ENCODE measurements at regions not wholly inside any gene's neighbourhood (a gene's known extent, or its start where the extent isn't known, plus 50 kb on each side); places are given as distances from the start of the nearest gene placed in this dataset.

- peaks cover 0 to 5% (median 2%) of the 10 kb centered on the region in 3 donors for H3K4me1 ChIP-seq (ENCODE audit: control insufficient read depth in 3 of 3, insufficient read depth in 3 of 3, low read length in 3 of 3)
- no peaks in the 10 kb centered on the region for H3K36me3 ChIP-seq (ENCODE audit: control insufficient read depth in 3 of 3, insufficient read depth in 3 of 3, low read length in 3 of 3)
- H3K9me3 ChIP-seq (ENCODE audit: control insufficient read depth in 3 of 3, low read length in 3 of 3): no peaks in the 10 kb centered on the region
- no peaks in the 10 kb centered on the region for H3K27me3 ChIP-seq (ENCODE audit: control insufficient read depth in 3 of 3, insufficient read depth in 3 of 3, low read length in 3 of 3)
- H3K9ac ChIP-seq (ENCODE audit: low read depth in 1 of 3, low read length in 3 of 3): no peak overlapping the region
- H3K4me3 ChIP-seq (ENCODE audit: low read length in 3 of 3): no peak overlapping the region
- H3K27ac ChIP-seq (ENCODE audit: low read depth, low read length): no peak overlapping the region
Observed at GRCh38 chr5:155983954-155984353, 343.0 kb upstream of the SGCD start.

GRCh38 chr5:155987265-155987810 lies 339.6 kb upstream of the SGCD start:
- no peaks in the 10 kb centered on the region for H3K9me3 ChIP-seq (ENCODE audit: control insufficient read depth in 3 of 3, low read length in 3 of 3)
- H3K36me3 ChIP-seq (ENCODE audit: control insufficient read depth in 3 of 3, insufficient read depth in 3 of 3, low read length in 3 of 3): no peaks in the 10 kb centered on the region
- H3K27ac ChIP-seq (ENCODE audit: low read depth, low read length): no peak overlapping the region
- H3K27me3 ChIP-seq (ENCODE audit: control insufficient read depth in 3 of 3, insufficient read depth in 3 of 3, low read length in 3 of 3): no peaks in the 10 kb centered on the region
- H3K4me3 ChIP-seq (ENCODE audit: low read length in 3 of 3): no peak overlapping the region
- peaks cover 0 to 2% (median 0%) of the 10 kb centered on the region in 3 donors for H3K4me1 ChIP-seq (ENCODE audit: control insufficient read depth in 3 of 3, insufficient read depth in 3 of 3, low read length in 3 of 3)
- H3K9ac ChIP-seq (ENCODE audit: low read depth in 1 of 3, low read length in 3 of 3): no peak overlapping the region

GRCh38 chr5:155989879-155990278 lies 337.1 kb upstream of the SGCD start:
- no peak overlapping the region for H3K4me3 ChIP-seq (ENCODE audit: low read length in 3 of 3)
- H3K4me1 ChIP-seq (ENCODE audit: control insufficient read depth in 3 of 3, insufficient read depth in 3 of 3, low read length in 3 of 3): no peaks in the 10 kb centered on the region

GRCh38 chr5:155996123-155996522 lies 330.8 kb upstream of the SGCD start:
- no peaks in the 10 kb centered on the region for H3K9me3 ChIP-seq (ENCODE audit: control insufficient read depth in 3 of 3, low read length in 3 of 3)
- H3K9ac ChIP-seq (ENCODE audit: low read depth in 1 of 3, low read length in 3 of 3): no peak overlapping the region
- H3K4me1 ChIP-seq (ENCODE audit: control insufficient read depth in 3 of 3, insufficient read depth in 3 of 3, low read length in 3 of 3): no peaks in the 10 kb centered on the region
- H3K27me3 ChIP-seq (ENCODE audit: control insufficient read depth in 3 of 3, insufficient read depth in 3 of 3, low read length in 3 of 3): no peaks in the 10 kb centered on the region
- H3K36me3 ChIP-seq (ENCODE audit: control insufficient read depth in 3 of 3, insufficient read depth in 3 of 3, low read length in 3 of 3): no peaks in the 10 kb centered on the region
- H3K27ac ChIP-seq (ENCODE audit: low read depth, low read length): no peak overlapping the region
- H3K4me3 ChIP-seq (ENCODE audit: low read length in 3 of 3): no peak overlapping the region

More at GRCh38 chr5:155989879-155990278, 337.1 kb upstream of the SGCD start:
- no peak overlapping the region for H3K9ac ChIP-seq (ENCODE audit: low read depth in 1 of 3, low read length in 3 of 3)
- H3K27ac ChIP-seq (ENCODE audit: low read depth, low read length): no peak overlapping the region
- no peaks in the 10 kb centered on the region for H3K27me3 ChIP-seq (ENCODE audit: control insufficient read depth in 3 of 3, insufficient read depth in 3 of 3, low read length in 3 of 3)
- no peaks in the 10 kb centered on the region for H3K9me3 ChIP-seq (ENCODE audit: control insufficient read depth in 3 of 3, low read length in 3 of 3)
- no peaks in the 10 kb centered on the region for H3K36me3 ChIP-seq (ENCODE audit: control insufficient read depth in 3 of 3, insufficient read depth in 3 of 3, low read length in 3 of 3)

GRCh38 chr5:155998257-155998656 lies 328.7 kb upstream of the SGCD start:
- Histone ChIP-seq H3K4me3 (ENCODE audit: low read length in 3 of 3) (no peak overlapping the region), H3K27ac (ENCODE audit: low read depth, low read length) (no peak overlapping the region), H3K9ac (ENCODE audit: low read depth in 1 of 3, low read length in 3 of 3) (no peak overlapping the region), H3K9me3 (ENCODE audit: control insufficient read depth in 3 of 3, low read length in 3 of 3) (no peaks in the 10 kb centered on the region), H3K4me1 (ENCODE audit: control insufficient read depth in 3 of 3, insufficient read depth in 3 of 3, low read length in 3 of 3) (no peaks in the 10 kb centered on the region), H3K36me3 (ENCODE audit: control insufficient read depth in 3 of 3, insufficient read depth in 3 of 3, low read length in 3 of 3) (no peaks in the 10 kb centered on the region), H3K27me3 (ENCODE audit: control insufficient read depth in 3 of 3, insufficient read depth in 3 of 3, low read length in 3 of 3) (no peaks in the 10 kb centered on the region)

GRCh38 chr5:156000115-156000514 lies 326.8 kb upstream of the SGCD start:
- Histone ChIP-seq H3K36me3 (ENCODE audit: control insufficient read depth in 3 of 3, insufficient read depth in 3 of 3, low read length in 3 of 3) (no peaks in the 10 kb centered on the region), H3K9me3 (ENCODE audit: control insufficient read depth in 3 of 3, low read length in 3 of 3) (no peaks in the 10 kb centered on the region), H3K4me1 (ENCODE audit: control insufficient read depth in 3 of 3, insufficient read depth in 3 of 3, low read length in 3 of 3) (peaks cover 0 to 6% (median 5%) of the 10 kb centered on the region in 3 donors), H3K27me3 (ENCODE audit: control insufficient read depth in 3 of 3, insufficient read depth in 3 of 3, low read length in 3 of 3) (no peaks in the 10 kb centered on the region), H3K9ac (ENCODE audit: low read depth in 1 of 3, low read length in 3 of 3) (no peak overlapping the region), H3K4me3 (ENCODE audit: low read length in 3 of 3) (no peak overlapping the region), H3K27ac (ENCODE audit: low read depth, low read length) (no peak overlapping the region)

GRCh38 chr5:156004754-156005153 lies 322.2 kb upstream of the SGCD start:
- H3K27me3 ChIP-seq (ENCODE audit: control insufficient read depth in 3 of 3, insufficient read depth in 3 of 3, low read length in 3 of 3): no peaks in the 10 kb centered on the region
- H3K9ac ChIP-seq (ENCODE audit: low read depth in 1 of 3, low read length in 3 of 3): peak overlapping the region in 1 of 3 donors; percentile 26
- H3K36me3 ChIP-seq (ENCODE audit: control insufficient read depth in 3 of 3, insufficient read depth in 3 of 3, low read length in 3 of 3): no peaks in the 10 kb centered on the region
- H3K4me3 ChIP-seq (ENCODE audit: low read length in 3 of 3): peak overlapping the region in 1 of 3 donors; percentile 19
- no peak overlapping the region for H3K27ac ChIP-seq (ENCODE audit: low read depth, low read length)
- H3K9me3 ChIP-seq (ENCODE audit: control insufficient read depth in 3 of 3, low read length in 3 of 3): no peaks in the 10 kb centered on the region
- peaks cover 0 to 6% (median 6%) of the 10 kb centered on the region in 3 donors for H3K4me1 ChIP-seq (ENCODE audit: control insufficient read depth in 3 of 3, insufficient read depth in 3 of 3, low read length in 3 of 3)

GRCh38 chr5:156006026-156006647 lies 320.8 kb upstream of the SGCD start:
- Histone ChIP-seq H3K36me3 (ENCODE audit: control insufficient read depth in 3 of 3, insufficient read depth in 3 of 3, low read length in 3 of 3) (no peaks in the 10 kb centered on the region), H3K27me3 (ENCODE audit: control insufficient read depth in 3 of 3, insufficient read depth in 3 of 3, low read length in 3 of 3) (no peaks in the 10 kb centered on the region), H3K27ac (ENCODE audit: low read depth, low read length) (no peak overlapping the region), H3K9ac (ENCODE audit: low read depth in 1 of 3, low read length in 3 of 3) (no peak overlapping the region), H3K4me1 (ENCODE audit: control insufficient read depth in 3 of 3, insufficient read depth in 3 of 3, low read length in 3 of 3) (peaks cover 0 to 6% (median 6%) of the 10 kb centered on the region in 3 donors), H3K4me3 (ENCODE audit: low read length in 3 of 3) (no peak overlapping the region), H3K9me3 (ENCODE audit: control insufficient read depth in 3 of 3, low read length in 3 of 3) (no peaks in the 10 kb centered on the region)

GRCh38 chr5:156008844-156009243 lies 318.1 kb upstream of the SGCD start:
- Histone ChIP-seq H3K36me3 (ENCODE audit: control insufficient read depth in 3 of 3, insufficient read depth in 3 of 3, low read length in 3 of 3) (no peaks in the 10 kb centered on the region), H3K4me1 (ENCODE audit: control insufficient read depth in 3 of 3, insufficient read depth in 3 of 3, low read length in 3 of 3) (peaks cover 0 to 6% (median 6%) of the 10 kb centered on the region in 3 donors), H3K9ac (ENCODE audit: low read depth in 1 of 3, low read length in 3 of 3) (no peak overlapping the region), H3K4me3 (ENCODE audit: low read length in 3 of 3) (no peak overlapping the region), H3K27ac (ENCODE audit: low read depth, low read length) (no peak overlapping the region), H3K9me3 (ENCODE audit: control insufficient read depth in 3 of 3, low read length in 3 of 3) (no peaks in the 10 kb centered on the region), H3K27me3 (ENCODE audit: control insufficient read depth in 3 of 3, insufficient read depth in 3 of 3, low read length in 3 of 3) (no peaks in the 10 kb centered on the region)

GRCh38 chr5:156009583-156009982 lies 317.4 kb upstream of the SGCD start:
- H3K4me1 ChIP-seq (ENCODE audit: control insufficient read depth in 3 of 3, insufficient read depth in 3 of 3, low read length in 3 of 3): peaks cover 0 to 6% (median 5%) of the 10 kb centered on the region in 3 donors
- no peaks in the 10 kb centered on the region for H3K27me3 ChIP-seq (ENCODE audit: control insufficient read depth in 3 of 3, insufficient read depth in 3 of 3, low read length in 3 of 3)
- H3K27ac ChIP-seq (ENCODE audit: low read depth, low read length): no peak overlapping the region
- no peaks in the 10 kb centered on the region for H3K9me3 ChIP-seq (ENCODE audit: control insufficient read depth in 3 of 3, low read length in 3 of 3)
- H3K36me3 ChIP-seq (ENCODE audit: control insufficient read depth in 3 of 3, insufficient read depth in 3 of 3, low read length in 3 of 3): no peaks in the 10 kb centered on the region
- H3K4me3 ChIP-seq (ENCODE audit: low read length in 3 of 3): no peak overlapping the region
- no peak overlapping the region for H3K9ac ChIP-seq (ENCODE audit: low read depth in 1 of 3, low read length in 3 of 3)

All from skeletal muscle tissue (tissue), 3 donors.